ENCODE measurements at regions not wholly inside any gene's neighbourhood (a gene's known extent, or its start where the extent isn't known, plus 50 kb on each side); places are given as distances from the start of the nearest gene placed in this dataset.
A peak's percentile ranks its signal among the peaks of the same experiment; 100 is the strongest.

DNA sequence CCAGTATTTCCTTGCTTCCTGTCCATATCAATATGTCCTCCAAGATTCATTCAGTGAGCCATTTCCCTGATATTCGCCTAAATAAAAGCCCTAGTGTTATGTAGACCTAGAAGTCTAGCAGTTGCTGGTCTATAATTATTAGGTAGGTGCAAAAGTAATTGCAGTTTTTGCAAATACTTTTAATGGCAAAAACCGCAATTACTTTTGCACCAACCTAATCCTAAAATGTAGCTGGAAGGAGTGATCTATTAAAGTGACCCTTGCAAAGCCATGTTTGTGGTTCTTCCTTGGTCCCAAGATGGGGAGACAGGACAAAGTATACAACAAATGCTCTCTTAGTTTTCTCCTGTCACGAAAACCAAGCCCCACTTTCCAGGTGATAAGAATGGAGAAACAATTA lies 193.0 kb downstream of the IDS start:
- Histone ChIP-seq H3K36me3 (ENCODE audit: insufficient read depth) (no peaks in the 10 kb centered on the region), H3K27ac (ENCODE audit: low read depth) (no peak overlapping the region), H3K4me1 (ENCODE audit: insufficient read depth) (peaks cover 1% of the 10 kb centered on the region), H3K4me3 (ENCODE audit: low read depth, low read length) (no peak overlapping the region)
- no peak for DNase-seq (ENCODE audit: extremely low spot score)
- WGBS: 93% methylated on average over 3 of the region's 3 CpGs

DNA sequence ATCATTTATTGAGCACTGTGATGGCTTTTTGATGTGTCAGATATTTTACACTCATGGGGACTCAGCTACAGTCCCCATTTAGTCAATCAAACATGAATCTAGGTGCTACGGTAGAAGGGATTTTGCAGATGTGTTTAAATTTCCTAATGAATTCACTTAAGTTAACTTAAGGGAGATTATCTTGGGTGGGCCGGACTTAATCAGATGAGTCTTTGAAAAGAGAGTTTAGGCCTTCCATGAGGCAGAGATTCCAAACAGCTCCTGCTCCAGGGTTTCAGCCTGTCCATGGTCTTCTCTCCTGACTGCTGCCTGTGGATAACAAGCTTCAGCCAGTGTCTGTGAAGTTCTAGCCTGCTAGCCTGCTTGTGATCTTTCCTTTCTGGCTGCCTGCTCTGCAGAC lies 202.4 kb downstream of the IDS start:
- H3K4me3 ChIP-seq (ENCODE audit: low read depth, low read length): no peak overlapping the region
- DNase-seq (ENCODE audit: extremely low spot score): no peak
- no peaks in the 10 kb centered on the region for H3K4me1 ChIP-seq (ENCODE audit: insufficient read depth)
- H3K36me3 ChIP-seq (ENCODE audit: insufficient read depth): no peaks in the 10 kb centered on the region
- 92% methylated on average over 2 of the region's 2 CpGs for WGBS
- no peak overlapping the region for H3K27ac ChIP-seq (ENCODE audit: low read depth)

DNA sequence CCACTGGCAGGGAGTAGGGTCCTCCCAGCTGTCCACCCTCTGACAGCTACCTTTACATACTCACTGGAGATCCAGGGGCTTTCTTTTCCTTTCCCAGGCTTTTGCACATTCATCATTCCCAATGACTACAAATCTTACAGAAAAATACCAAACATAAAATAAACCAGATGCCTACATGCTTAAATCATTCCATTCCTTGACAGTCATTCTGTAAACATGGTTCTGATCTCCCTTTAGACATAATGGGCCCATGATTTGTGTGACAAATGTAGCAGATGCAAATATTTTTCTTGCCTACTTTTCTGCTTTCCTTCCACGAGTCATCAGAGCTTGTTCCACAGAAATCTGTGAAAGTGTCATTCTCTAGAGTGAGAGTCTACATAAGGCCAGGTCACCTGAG lies 207.0 kb downstream of the IDS start:
- no peak for DNase-seq (ENCODE audit: extremely low spot score)
- H3K27ac ChIP-seq (ENCODE audit: low read depth): no peak overlapping the region
- 0% methylated on average over 1 of the region's 1 CpG for WGBS

DNA sequence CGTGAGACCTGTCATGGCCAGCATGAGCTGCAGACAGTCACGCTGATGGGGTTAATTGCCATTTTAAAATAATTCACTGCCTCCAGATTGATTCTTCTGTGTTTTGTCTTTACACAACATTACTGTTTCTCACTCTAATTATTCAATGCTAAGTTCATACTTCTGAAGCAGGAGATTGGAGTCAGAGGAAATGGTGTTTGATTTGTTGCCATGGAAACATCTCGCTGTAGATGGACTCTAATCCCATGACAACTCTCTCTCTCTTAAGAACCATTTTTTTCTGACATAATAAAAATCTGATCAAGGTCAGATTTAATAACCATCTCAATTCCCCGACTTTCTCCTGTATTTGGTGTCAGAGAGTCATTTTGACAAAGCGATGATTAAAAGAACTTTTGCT lies 209.0 kb downstream of the IDS start:
- 61% methylated on average over 5 of the region's 5 CpGs for WGBS
- H3K4me1 ChIP-seq (ENCODE audit: insufficient read depth): no peaks in the 10 kb centered on the region
- H3K36me3 ChIP-seq (ENCODE audit: insufficient read depth): no peaks in the 10 kb centered on the region
- no peak overlapping the region for H3K27ac ChIP-seq (ENCODE audit: low read depth)
- H3K4me3 ChIP-seq (ENCODE audit: low read depth, low read length): no peak overlapping the region
- no peak for DNase-seq (ENCODE audit: extremely low spot score)

More for the DNA sequence above, 207.0 kb downstream of the IDS start:
- H3K4me1 ChIP-seq (ENCODE audit: insufficient read depth): no peaks in the 10 kb centered on the region
- H3K36me3 ChIP-seq (ENCODE audit: insufficient read depth): no peaks in the 10 kb centered on the region
- no peak overlapping the region for H3K4me3 ChIP-seq (ENCODE audit: low read depth, low read length)

DNA sequence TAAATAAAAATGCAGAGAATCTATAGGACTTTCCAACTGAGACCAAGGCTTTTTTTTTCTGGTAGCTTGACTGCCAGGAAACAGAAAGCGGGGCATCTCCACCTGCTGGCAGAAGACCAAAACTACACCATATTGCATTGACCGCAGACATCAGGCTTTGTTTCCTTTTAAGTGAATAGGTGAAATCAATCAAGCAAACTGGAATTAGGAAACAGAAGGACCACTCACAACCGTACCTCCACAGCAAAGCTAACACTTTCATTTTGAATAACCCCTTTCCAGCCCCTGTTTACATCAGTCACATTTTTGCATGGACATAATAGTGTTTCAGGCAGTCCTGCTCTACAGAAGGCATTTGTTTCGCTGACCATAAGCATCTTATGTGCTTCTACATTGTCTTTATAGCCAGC lies 218.2 kb downstream of the IDS start:
- H3K4me3 ChIP-seq (ENCODE audit: low read depth, low read length): no peak overlapping the region
- WGBS: 33% methylated on average over 4 of the region's 4 CpGs
- no peaks in the 10 kb centered on the region for H3K36me3 ChIP-seq (ENCODE audit: insufficient read depth)
- no peak overlapping the region for H3K27ac ChIP-seq (ENCODE audit: low read depth)
- peak; percentile 0 for DNase-seq (ENCODE audit: extremely low spot score)
- H3K4me1 ChIP-seq (ENCODE audit: insufficient read depth): no peaks in the 10 kb centered on the region

DNA sequence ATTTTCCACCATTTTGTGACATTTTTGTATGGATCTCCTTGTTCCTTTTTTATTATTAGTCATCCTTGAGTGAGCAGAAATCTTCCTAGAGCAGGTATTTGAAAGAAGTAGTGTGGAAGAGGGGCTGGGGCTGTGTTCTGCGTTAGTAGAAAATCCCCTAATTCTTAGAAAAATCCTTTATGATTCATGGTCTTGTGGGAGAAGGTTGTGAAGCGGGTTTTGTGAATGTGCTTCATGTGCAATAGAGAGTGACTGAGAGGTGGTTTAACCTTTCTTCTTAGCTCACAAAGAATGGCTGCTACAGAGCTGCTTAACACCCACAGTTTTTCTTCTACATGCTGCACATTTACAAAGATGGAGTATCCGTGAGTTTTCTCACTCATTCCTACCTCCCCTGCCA lies 220.5 kb downstream of the IDS start:
- no peak overlapping the region for H3K27ac ChIP-seq (ENCODE audit: low read depth)
- no peak for DNase-seq (ENCODE audit: extremely low spot score)
- 76% methylated on average over 3 of the region's 3 CpGs for WGBS
- no peak overlapping the region for H3K4me3 ChIP-seq (ENCODE audit: low read depth, low read length)
- no peaks in the 10 kb centered on the region for H3K36me3 ChIP-seq (ENCODE audit: insufficient read depth)
- no peaks in the 10 kb centered on the region for H3K4me1 ChIP-seq (ENCODE audit: insufficient read depth)

DNA sequence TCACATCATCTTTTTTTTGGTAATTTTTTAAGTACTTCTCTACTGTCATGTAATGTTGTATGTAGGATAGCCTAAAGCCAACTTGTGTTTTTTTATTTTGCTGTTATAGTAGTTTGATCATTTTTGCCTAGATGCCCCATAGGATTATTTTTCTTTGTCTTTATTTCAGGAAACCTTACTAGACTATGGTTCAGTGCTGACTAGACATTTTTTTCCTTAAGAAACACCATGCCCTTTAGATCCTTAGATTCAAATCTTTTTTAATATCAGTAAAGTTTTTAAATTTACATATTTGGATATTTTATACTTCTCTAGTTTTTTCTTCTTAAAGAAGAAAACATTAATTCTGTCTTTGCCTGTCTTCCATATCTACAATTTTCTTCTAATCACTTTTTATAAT lies 221.3 kb downstream of the IDS start:
- no peak overlapping the region for H3K4me3 ChIP-seq (ENCODE audit: low read depth, low read length)
- no peak for DNase-seq (ENCODE audit: extremely low spot score)
- no peaks in the 10 kb centered on the region for H3K4me1 ChIP-seq (ENCODE audit: insufficient read depth)
- no peak overlapping the region for H3K27ac ChIP-seq (ENCODE audit: low read depth)
- no peaks in the 10 kb centered on the region for H3K36me3 ChIP-seq (ENCODE audit: insufficient read depth)

DNA sequence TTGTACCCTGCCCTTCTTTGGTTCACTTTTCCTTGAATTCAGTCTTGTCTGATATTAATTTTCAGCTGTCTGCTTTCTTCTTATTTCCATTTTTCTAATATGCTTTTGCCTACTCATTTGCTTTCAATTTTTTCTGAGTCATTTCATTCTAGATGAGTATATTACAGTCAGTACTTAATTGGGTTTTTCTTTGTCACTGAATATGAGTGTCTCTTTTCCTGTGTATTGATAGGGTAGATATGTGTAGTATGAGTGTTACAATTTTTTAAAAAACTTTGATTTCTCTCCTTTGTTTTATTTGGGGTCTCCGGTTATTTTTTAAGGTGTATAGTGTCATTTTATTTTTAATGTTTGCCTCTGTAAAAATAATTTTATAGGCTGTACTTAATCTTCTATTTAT lies 222.2 kb downstream of the IDS start:
- H3K4me1 ChIP-seq (ENCODE audit: insufficient read depth): no peaks in the 10 kb centered on the region
- no peak overlapping the region for H3K4me3 ChIP-seq (ENCODE audit: low read depth, low read length)
- 97% methylated on average over 1 of the region's 1 CpG for WGBS
- H3K36me3 ChIP-seq (ENCODE audit: insufficient read depth): no peaks in the 10 kb centered on the region
- no peak for DNase-seq (ENCODE audit: extremely low spot score)
- H3K27ac ChIP-seq (ENCODE audit: low read depth): no peak overlapping the region

DNA sequence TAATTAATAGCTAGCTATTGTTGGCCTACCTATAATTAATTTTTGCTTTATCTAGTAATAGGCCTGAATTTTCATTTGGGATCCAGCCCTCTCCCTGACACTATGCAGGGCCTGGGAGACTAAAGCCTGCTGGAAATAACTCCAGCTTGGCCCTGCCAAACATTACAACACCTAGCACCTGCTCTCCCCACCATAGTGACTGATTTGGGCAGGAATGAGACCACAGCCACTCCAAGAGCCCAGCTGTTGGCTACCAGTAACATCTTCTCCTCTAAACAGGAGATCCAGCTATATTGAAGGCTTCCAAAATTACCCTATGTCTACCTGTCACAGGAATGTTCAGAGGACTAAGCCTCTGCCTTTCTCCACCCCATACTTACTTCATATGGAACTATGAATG lies 225.1 kb downstream of the IDS start:
- Histone ChIP-seq H3K4me1 (ENCODE audit: insufficient read depth) (no peaks in the 10 kb centered on the region), H3K4me3 (ENCODE audit: low read depth, low read length) (no peak overlapping the region), H3K36me3 (ENCODE audit: insufficient read depth) (no peaks in the 10 kb centered on the region), H3K27ac (ENCODE audit: low read depth) (no peak overlapping the region)
- DNase-seq (ENCODE audit: extremely low spot score): no peak

DNA sequence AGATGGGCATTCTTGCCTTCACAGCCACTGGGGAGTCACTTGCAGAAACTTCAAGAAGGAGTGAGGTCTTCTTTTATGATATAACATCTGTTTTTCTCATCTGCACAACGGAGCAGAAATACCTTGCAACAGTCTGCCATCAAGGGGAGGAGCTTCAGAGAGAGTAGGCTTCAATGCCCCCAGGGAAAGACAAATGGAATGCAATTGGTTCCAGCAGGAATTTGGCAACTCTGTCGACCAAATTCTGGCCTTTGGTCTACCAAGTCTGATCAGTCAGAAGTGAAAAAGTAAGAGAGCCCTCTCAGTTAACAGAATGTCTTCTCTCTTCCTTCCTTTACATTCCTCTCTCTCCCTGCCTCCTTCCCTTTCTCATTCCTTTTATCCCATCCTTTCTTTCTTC lies 229.3 kb downstream of the IDS start:
- 28% methylated on average over 2 of the region's 2 CpGs for WGBS
- no peak overlapping the region for H3K27ac ChIP-seq (ENCODE audit: low read depth)
- H3K4me3 ChIP-seq (ENCODE audit: low read depth, low read length): no peak overlapping the region
- DNase-seq (ENCODE audit: extremely low spot score): no peak
- no peaks in the 10 kb centered on the region for H3K4me1 ChIP-seq (ENCODE audit: insufficient read depth)
- no peaks in the 10 kb centered on the region for H3K36me3 ChIP-seq (ENCODE audit: insufficient read depth)

DNA sequence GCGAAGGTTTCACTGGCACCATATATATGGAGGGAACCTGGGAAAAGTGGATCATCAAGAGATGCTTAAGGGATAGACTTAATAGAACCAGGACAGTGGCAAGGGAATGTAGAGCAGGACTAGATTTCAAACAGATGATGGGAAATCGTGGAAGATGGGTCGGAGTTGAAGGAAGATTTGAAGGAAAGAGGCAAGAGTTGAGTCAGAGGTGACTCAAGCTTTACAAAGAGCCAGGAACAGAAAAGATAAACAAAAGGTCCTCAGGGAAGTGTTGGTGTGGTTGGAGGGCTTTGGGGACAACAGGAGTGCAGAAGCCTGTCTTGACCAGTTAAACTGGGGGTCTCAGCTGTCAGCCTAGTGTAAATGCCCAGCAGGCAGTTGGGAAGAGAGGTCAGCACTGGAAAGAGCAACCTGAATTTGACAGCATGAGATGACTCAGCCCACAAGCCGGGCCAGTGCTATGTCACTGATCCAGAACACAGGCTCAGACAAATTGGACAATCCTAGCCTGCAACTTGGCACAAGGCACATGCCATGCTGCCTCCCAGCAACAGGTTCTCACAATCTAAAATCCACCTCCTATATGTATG lies 230.5 kb downstream of the IDS start:
- Histone ChIP-seq H3K4me3 (ENCODE audit: low read depth, low read length) (no peak overlapping the region), H3K27ac (ENCODE audit: low read depth) (no peak overlapping the region), H3K4me1 (ENCODE audit: insufficient read depth) (no peaks in the 10 kb centered on the region), H3K36me3 (ENCODE audit: insufficient read depth) (no peaks in the 10 kb centered on the region)
- WGBS: 78% methylated on average over 4 of the region's 4 CpGs
- DNase-seq (ENCODE audit: extremely low spot score): no peak

DNA sequence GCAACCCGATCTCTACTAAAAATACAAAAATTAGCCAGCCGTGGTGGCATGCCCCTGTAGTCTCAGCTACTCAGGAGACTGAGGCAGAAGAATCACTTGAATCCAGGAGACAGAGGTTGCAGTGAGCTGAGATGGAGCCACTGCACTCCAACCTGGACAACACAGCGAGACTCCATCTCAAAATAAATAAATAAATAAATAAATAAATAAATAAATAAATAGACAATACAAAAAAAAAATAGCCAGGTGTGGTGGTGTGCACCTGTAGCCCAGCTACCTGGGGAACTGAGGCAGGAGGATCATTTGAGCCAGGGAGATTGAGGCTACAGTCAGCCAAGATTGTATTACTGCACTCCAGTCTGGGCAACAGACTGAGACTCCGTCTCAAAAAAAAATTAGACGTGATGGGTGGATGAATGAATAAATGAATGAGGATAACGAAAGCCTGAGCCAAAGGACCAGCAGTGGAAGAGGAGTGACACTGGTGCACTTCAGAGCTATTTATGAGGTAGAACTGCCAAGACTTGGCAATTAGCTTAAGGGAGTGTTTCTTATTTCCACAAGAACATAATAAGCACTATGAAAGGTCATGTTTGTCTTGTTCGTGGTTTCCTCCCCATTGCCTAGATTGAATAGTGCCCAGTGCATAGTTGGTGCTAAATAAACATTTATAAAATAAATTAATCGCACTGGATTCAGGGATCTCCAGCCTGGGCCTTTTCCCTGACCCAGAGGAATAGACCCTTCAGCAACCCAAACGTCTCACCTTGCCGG lies 232.2 kb downstream of the IDS start:
- H3K27ac ChIP-seq (ENCODE audit: low read depth): no peak overlapping the region
- no peaks in the 10 kb centered on the region for H3K4me1 ChIP-seq (ENCODE audit: insufficient read depth)
- no peak overlapping the region for H3K4me3 ChIP-seq (ENCODE audit: low read depth, low read length)
- no peak for DNase-seq (ENCODE audit: extremely low spot score)
- no peaks in the 10 kb centered on the region for H3K36me3 ChIP-seq (ENCODE audit: insufficient read depth)
- 84% methylated on average over 10 of the region's 10 CpGs for WGBS

DNA sequence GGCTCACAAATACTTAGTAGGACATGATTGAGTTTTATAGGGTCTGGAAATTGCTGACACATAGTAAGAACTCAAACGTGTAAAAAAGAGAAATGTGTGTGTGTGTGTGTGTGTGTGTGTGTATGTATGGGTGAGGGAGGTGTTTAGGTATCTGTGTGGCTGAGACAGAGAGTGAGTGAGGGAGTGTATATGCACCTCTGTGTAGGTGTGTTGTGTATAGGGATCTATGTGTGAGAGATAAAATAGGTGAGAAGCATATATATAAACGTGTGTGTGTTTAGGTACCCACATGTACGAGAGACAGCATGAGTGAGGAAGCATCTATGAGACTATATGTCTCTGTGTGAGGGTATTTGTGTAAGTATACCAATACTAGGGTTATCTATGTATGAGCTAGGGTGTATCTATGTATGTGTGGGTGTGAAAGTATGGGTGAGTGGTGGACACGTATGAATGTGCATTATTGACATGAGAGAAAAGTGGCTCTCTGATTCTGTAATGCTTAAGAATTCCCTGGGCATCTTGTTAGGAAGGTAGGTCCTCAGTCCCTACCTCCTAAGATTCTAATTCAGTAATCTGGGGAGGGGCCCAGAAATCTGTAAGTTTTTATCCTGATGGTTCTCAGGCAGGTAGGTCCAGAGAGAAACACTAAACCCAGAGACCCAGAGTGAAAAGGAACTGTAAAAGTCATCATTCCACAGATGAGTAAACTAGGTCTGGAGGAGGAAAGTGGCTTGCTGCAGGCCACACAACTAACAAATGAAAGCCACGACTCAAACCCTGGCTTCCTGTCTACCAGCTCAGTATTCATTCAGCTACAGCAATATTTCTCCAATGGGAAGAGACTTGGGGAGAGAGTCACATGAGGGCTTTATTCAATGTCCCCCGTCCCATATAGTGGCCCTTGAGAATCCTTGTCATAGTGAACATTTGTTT lies 237.0 kb downstream of the IDS start:
- no peak for DNase-seq (ENCODE audit: extremely low spot score)
- WGBS: 80% methylated on average over 6 of the region's 6 CpGs
- Histone ChIP-seq H3K36me3 (ENCODE audit: insufficient read depth) (no peaks in the 10 kb centered on the region), H3K4me3 (ENCODE audit: low read depth, low read length) (no peak overlapping the region), H3K4me1 (ENCODE audit: insufficient read depth) (no peaks in the 10 kb centered on the region), H3K27ac (ENCODE audit: low read depth) (no peak overlapping the region)

DNA sequence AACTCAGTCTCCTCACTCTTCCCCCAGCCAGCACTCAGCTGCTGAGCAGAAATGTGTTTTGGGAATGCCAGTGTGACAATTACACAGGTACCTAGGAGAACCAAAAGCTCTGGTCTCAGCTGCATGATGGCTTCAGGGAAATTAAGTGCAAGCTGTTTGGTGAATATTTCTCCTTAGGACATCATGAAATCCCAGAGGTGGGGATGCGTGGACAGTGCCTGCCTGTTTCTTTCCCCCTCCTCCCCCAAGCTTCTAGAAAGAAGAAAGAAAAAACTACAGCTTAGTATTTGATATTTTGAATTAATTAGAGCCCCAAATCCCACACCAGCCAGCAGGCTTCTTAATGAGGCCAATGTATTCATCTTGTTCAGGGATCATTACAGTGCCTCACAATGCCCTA lies 243.0 kb downstream of the IDS start:
- no peak for DNase-seq (ENCODE audit: extremely low spot score)
- no peak overlapping the region for H3K4me3 ChIP-seq (ENCODE audit: low read depth, low read length)
- no peaks in the 10 kb centered on the region for H3K36me3 ChIP-seq (ENCODE audit: insufficient read depth)
- no peak overlapping the region for H3K27ac ChIP-seq (ENCODE audit: low read depth)
- WGBS: 97% methylated on average over 1 of the region's 1 CpG
- H3K4me1 ChIP-seq (ENCODE audit: insufficient read depth): no peaks in the 10 kb centered on the region
